NCI-H2029 (cell line): ENCODE measurements at regions not wholly inside any gene's neighbourhood (a gene's known extent, or its start where the extent isn't known, plus 50 kb on each side); places are given as distances from the start of the nearest gene placed in this dataset.
A peak's percentile ranks its signal among the peaks of the same experiment; 100 is the strongest.
"Not testable (repeated sequence)": the region's sequence is repeated elsewhere in the genome, so short reads cannot be mapped to it uniquely, and the experiment has no call there.

Source experiments
- DNase-seq: peaks from one replicate; lab custom pipeline; 2025; lab: John Stamatoyannopoulos, UW

DNA sequence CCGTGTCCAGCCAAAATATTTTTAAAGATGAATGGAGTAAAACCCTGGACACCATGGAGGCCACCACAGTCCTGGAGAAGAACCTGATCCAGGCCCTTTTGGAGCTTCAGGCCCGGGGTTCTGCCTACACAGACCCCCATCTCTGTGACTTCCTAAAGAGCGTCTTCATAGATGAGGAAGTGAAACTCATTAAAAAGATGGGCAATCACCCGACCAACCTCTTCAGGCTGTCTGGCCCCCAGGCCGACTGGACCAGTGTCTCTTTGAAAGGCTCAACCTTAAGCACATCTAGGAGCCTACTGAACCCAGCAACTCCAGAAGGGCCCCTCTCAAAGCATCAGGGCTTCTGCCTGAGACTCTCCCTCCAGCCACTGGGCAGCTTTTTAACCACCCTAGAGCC lies 107.9 kb upstream of the FAM174B start:
- DNase-seq: no peak

DNA sequence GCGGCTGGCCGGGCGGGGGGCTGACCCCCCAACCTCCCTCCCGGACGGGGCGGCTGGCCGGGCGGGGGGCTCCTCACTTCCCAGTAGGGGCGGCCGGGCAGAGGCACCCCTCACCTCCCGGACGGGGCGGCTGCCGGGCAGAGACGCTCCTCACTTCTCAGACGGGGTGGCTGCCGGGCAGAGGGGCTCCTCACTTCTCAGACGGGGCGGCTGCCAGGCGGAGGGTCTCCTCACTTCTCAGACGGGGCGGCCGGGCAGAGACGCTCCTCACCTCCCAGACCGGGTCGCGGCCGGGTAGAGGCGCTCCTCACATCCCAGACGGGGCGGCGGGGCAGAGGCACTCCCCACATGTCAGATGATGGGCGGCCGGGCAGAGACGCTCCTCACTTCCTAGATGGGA lies 112.6 kb upstream of the FAM174B start:
- DNase-seq: not testable (repeated sequence)

DNA sequence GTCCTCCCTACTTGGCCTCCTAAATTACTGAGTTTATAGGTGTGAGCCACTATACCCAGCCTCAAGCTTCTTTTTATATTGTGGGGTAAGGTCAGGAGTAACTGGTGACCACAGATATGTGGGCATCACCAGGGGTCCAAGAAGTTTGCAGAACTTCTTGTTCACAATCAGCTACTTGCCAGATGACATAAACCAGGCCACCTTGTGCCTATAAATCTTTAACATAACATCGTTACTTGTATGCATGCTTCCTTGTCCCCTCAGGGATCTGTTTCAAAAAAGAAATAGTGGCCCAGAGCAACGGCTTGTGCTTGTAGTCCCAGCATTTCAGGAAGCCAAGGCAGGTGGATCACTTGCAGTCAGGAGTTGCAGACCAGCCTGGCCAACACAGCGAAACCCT lies 115.1 kb upstream of the FAM174B start:
- DNase-seq: no peak

DNA sequence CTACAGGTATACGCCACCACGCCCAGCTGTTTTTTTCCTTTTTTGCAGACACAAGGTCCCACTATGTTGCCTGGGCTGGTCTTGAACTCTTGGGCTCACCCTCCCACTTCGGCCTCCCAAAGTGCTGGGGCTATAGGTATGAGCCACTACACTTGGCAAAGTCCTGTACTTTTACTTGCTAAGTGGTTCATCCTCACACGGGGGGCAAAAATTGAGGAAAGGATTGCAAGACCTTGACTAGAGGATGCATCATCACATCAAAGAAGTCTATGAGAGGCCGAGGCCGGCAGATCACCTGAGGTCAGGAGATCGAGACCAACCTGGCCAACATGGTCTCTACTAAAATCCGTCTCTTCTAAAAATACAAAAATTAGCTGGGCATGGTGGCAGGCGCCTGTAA lies 116.5 kb upstream of the FAM174B start:
- DNase-seq: no peak

DNA sequence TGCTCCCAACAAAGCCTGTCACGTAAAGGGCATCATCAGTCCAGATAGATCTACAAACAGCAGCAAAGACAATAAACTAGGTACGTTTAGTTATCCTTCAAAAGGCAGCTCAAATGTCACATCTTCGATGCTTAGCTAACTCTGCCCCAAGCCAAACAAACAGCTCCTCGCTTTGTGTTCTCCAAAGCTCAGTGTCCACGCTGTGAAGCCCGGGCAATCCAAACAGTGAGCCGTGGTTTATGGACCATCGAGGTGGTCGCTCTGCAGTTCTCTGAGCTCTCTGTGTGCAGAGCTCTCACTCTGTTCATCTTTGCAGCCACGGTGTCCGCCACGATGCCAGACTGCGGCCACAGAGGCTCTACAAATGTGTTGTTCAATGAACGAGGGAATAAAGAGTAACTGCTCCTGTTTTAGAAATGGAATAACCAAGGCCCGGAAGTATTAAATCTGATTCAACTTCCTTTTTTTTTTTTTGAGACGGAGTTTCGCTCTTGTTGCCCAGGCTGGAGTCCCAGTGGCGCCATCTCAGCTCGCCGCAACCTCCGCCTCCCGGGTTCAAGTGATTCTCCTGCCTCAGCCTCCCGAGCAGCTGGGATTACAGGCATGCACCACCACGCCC lies 117.2 kb upstream of the FAM174B start:
- no peak for DNase-seq

DNA sequence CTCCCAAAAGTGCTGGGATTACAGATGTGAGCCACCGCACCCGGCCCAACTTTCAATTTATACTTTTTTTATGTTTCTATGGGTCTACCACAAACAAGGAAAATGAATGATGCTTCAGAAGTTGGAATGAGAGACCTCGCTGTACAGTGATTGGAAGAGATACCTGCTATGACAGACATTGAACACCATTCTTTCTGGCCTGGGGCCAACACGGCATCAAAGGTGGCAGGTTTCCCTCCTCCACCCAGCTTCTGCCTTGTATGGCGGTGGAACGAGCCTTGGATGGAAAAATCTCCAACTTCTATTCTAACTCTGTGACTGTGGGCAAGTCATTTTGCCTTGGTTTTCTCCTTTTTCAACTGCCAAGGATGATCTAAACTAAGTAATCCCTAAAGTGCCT lies 117.8 kb upstream of the FAM174B start:
- no peak for DNase-seq

DNA sequence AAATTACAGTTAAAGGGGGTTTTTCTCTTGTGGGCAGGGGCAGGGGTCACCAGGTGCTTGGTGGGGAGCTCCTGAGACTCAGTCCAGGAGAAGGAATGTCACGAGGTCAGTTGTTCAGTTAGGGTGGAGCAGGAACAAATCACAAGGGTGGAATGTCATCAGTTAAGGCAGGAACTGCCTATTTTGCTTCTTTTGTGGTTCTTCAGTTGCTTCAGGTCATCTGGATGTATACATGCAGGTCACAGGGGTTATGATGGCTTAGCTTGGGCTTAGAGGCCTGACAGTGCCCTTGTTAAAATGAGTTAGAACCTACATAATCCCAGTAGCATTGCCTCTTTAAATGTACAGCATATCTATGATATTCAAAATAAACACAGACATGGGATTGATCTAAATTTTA lies 120.2 kb upstream of the CHD2 start:
- DNase-seq: no peak

DNA sequence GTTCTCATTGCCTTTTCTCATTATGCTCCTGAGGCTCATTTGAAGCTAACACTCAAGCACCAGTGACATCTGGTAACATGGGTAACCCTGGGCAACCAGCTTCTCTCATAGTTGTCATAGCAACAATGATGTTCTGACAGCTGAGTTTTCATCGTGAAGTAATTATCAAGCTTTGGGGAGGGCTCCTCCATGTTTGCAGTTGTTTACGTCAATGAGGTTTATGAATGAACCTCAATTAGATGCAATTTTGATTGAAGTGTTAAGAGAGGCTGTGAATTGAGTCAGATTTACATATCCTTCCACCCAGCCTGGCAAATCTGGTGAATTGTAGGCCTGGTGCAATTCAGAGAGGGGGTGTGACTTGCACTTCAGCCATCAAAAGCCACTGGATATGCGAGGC lies 119.3 kb upstream of the CHD2 start:
- DNase-seq: no peak

DNA sequence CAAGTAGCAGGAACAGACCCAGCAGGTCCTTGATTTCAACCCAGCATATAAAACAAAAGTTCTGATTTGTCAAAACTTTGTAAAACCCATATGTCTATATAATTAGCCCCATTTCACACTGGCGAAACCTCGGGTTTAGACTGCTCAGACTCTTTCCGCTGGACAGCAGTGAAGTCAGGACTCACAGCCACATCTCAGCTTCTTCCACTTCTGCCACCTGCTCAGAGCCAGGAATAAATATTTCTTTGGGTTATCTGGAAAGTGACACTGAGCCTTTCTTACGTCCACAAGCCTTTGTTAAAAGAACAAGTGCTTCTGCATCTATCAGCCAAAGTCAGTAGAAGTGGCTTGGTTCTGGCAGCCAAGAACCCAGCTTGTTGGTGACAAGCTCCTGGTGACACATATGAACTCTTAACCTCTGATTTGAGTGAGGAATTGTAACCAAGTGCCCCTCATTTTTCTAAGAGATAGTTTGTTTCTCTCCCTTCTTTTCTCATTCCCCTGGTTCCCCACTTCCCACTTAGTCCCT lies 118.1 kb upstream of the CHD2 start:
- DNase-seq: no peak

DNA sequence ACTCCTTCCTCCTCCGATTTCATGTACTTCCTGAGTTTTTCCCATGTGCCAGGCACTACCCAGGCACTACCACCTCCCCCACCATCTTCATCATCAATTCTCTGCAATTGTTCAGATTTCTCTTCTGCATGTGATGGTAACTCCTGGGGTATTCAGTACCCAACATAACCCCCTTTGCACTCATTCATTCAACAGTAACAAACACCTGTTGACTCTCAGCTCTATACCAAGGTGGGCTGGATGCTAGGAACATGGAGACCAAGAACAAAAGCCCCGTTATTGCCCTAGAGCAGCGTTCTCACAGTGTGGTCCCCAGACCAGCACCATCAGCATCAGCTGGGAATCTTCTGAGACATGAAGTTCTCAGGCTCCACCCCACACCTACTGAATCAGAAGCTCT lies 113.0 kb upstream of the CHD2 start:
- no peak for DNase-seq

DNA sequence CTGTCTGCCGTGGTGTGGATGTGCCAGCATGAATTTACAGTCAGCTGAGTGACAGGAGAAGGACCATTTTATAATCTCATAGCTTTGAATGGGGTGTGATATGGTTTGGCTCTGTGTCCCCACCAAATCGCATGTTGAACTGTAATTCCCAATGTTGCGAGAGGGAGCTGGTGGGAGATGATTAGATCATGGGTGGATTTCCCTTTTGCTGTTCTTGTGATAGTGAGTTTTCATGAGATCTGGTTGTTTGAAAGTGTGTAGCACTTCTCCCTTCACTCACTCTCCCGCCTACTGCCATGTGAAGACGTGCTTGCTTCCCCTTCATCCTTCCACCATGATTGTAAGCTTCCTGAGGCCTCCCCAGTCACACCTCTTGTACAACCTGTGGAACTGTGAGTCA lies 111.9 kb upstream of the CHD2 start:
- DNase-seq: no peak

DNA sequence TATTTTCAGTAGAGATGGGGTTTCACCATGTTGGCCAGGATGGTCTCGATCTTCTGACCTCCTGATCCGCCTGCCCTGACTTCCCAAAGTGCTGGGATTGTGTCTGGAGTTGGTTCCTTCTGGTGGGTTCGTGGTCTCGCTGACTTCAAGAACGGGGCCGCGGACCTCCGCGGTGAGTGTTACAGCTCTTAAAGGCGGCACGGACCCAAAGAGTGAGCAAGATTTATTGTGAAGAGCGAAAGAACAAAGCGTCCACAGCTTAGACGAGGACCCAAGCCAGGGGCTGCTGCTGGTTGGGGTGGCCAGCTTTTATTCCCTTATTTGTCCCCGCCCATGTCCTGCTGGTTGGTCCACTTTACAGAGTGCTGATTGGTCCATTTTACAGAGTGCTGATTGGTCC lies 111.3 kb upstream of the CHD2 start:
- not testable (repeated sequence) for DNase-seq

DNA sequence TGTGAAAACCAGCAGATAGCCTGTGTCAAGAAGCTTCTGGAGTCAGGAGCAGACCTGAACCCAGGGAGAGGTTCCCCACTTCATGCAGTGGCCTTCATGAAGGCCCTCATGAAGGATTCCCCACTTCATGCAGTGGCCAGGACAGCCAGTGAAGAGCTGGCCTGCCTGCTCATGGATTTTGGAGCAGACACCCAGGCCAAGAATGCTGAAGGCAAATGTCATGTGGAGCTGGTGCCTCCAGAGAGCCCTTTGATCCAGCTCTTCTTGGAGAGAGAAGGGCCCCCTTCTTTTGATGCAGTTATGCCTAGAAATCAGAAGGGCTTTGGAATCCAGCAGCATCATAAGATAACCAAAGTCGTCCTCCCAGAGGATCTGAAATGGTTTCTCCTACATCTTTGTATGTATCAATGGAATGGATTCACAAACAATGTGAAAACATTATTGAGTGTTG lies 103.9 kb upstream of the CHD2 start:
- no peak for DNase-seq

DNA sequence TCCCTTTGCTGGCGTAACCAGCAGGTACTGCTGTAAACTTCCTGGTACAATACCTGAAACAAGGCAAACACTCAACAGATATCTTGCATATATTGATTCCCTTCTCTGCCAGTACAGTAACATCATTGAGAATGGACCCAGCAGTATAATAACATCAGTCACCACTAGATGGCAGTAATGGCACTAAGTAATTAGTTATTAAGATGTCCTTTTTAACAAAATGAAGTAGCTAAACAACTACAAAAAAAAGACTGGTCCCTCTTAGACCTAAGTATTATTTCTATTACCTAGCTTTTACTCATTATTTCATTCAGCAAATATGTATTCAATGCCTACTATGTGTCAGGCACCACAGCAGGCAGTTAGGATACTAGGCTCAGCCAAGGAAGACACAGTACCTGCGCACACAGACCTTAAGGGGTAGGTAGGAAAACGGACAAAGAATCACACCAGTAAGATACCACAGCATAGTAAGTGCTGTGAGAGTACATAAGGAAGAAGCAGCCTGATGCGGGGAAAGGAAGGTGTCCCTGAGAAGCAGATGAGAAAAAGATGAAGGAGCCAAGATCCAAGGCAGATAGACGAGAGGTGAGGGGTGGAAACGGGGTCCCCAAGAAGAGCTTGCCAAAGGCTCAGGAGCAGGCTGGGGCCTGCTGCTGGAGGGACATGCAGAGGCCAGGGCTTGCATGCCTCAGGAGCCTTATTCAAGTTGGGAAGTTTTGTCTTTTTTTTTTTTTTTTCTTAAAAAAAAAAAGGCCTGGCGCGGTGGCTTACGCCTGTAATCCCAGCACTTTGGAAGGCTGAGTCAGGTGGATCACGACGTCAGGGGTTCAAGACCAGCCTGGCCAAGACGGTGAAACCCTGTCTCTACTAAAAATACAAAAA lies 102.7 kb upstream of the CHD2 start:
- DNase-seq: peak; percentile 69

DNA sequence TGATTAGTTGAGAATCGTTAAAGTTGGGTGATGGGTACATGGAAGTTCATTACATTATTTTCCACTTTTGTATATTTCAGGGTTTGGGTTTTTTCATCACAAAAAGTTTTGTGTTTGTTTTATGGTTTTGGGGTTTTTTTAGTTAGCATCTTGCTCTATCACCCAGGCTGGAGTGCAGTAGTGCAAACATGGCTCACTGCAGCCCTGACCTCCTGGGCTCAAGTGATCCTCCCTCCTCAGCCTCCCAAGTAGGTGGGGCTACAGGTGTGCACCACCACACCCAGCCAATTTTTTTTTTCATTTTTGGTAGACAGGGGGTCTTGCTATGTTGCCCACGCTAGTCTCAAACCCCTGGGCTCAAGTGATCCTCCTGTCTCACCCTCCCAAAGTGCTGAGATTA lies 100.1 kb upstream of the CHD2 start:
- DNase-seq: no peak

DNA sequence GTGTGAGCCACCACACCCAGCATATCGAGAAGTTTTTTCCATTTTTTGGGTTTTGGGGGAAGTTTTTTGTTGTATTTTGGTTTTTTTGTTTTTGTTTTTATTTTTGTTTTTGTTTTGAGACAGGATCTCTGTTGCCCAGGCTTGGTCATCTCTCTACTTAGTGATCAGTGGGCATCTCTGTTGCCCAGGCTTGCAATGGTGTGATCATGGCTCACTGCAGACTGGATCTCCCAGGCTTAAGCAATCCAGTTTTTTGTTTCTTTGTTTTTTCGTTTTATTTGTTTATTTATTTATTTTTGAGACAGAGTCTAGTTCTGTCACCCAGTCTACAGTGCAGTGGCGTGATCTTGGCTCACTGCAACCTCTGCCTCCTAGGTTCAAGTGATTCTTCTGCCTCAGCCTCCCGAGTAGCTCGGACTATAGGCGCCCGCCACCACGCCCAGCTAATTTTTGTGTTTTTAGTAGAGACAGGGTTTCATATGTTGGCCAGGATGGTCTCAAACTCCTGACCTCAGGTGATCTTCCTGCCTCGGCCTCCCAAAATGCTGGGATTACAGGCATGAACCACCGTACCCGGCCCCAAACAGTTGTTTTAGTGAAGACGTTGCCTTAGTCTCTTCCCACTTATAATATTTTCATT lies 99.6 kb upstream of the CHD2 start:
- DNase-seq: not testable (repeated sequence)

DNA sequence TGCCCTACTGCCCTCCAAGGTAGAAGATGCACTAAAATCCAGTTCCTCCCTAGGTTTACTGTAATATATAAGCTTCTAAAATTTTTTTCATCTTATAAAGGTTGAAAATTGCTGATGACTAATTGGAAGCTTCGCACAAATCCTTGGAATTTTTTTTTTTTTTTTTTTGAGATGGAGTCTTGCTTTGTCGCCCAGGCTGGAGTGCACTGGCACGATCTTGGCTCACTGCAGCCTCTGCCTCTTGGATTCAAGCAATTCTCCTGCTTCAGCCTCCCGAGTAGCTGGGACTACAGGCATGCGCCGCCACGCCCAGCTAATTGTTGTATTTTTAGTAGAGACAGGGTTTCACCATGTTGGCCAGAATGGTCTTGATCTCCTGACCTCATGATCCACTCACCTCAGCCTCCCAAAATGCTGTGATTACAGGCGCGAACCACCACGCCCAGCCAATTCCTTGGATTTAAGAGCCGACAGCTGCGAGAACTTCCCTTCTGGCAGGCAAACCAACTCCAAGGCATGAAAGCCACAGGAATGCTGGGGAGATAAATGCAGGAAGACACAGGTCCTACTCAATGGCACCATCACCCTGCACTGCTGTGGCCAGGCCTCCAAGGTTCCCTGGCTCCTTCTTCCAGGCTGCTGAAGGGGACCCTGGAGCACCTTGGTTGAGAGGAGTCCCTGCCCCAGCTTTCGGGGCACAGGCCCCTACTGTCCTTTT lies 98.9 kb upstream of the CHD2 start:
- DNase-seq: not testable (repeated sequence)

DNA sequence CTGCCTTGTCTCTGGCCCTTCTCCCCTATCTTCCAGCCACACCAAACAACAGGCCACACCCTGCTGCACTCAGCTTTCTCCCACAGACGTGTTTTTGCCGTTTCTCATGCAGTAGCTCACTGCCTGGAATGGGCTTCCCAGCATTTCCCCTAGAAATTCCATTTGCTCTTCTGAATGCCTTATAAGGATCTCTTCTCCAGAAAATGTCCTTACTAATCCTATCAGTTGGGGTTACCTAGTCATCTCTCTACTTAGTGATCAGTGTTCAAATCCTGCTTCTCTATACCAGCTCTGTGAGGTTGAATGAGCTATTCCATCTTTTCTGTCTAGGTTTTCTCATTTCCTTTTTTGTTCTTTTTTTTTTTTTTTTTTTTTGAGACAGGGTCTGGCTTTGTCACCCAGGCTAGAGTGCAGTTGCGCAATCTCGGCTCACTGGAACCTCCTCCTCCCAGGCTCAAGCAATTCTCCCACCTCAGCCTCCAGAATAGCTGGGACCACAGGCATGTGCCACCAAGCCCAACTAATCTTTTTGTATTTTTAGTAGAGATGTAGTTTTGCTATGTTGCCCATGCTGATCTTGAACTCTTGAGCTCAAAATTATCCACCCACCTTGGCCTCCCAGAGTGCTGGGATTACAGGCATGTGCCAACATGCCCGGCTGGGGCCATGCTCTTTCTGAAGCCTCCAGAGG lies 98.2 kb upstream of the CHD2 start:
- no peak for DNase-seq

DNA sequence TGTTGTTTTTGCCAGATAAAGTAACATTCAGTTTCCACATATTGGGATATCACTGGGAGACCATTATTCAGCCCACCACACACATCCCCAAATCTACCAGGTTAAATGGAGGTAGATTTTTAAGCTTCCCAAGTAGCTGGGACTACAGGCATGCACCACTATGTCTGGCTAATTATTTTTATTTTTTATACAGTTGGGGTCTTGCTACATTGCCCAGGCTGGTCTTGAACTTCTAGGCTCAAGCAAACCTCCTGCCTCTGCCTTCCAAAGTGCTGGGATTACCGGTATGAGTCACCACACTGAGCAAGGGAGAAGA lies 96.6 kb upstream of the CHD2 start:
- DNase-seq: no peak

DNA sequence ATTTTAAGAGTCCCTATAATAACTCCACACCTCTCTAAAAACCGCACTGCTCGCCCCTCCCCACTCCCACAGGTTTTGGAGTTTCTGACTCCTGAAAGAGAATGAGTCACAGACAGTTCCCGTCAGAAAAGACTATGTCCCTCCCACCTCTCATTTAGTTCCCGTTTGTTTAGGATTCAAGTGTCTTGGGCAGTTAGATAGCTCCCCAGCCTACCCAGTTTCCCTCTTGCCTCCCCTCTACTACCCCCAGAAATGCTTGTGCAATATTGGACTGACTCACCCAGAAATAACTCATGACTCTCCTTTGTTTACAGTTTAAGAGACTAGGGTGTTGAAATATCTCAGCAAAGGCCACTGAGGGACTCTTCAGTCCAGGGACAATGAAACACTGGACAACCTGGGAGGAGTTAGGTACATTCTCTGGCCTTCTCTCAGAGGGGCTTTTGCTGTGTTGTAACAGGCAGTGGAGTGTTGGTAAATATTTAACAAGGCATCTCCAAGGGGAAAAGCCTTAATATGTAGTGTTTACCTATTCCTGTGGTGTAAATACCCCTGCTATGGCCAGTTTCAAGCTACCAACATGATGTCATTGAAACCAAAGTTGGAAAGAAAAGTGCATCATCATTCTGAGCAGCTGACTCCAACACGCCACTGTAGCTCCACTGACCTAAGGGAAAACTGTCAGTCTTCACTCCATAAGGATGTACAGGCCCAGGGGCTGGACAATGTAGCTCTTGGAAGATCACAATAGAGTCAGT lies 96.1 kb upstream of the CHD2 start:
- DNase-seq: peak; percentile 95

DNA sequence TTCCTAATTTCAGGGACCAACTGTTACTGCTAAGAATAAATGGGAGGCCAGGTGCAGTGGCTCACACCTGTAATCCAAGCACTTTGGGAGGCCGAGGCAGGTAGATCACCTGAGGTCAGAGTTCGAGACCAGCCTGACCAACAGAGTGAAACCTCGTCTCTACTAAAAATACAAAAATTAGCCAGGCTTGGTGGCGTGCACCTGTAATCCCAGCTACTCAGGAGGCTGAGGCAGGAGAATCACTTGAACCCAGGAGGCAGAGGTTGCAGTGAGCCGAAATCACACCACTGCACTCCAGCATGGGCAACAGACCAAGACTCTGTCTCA lies 95.6 kb upstream of the CHD2 start:
- not testable (repeated sequence) for DNase-seq
